SK-N-SH (cell line): ENCODE measurements at regions not wholly inside any gene's neighbourhood (a gene's known extent, or its start where the extent isn't known, plus 50 kb on each side); places are given as distances from the start of the nearest gene placed in this dataset.

ENCODE experiments used
- POLR2AphosphoS5 ChIP-seq: IDR thresholded peaks from 2 replicates; pipeline ENCODE4 v1.6.1; 2012; ENCODE audit warnings: low read depth, low read length
- RFX5 ChIP-seq: IDR thresholded peaks from 2 replicates; pipeline ENCODE4 v1.6.1; 2012; ENCODE audit warnings: mild to moderate bottlenecking, improper control_type of control experiment, low read length
- TF ChIP-seq, protein P1 (sequence below): fragments of 200-600 bp; sonication (generic); IDR thresholded peaks from 2 replicates; pipeline ENCODE4 v1.6.1; 2017; ENCODE audit warnings: antibody characterized with exemption, mild to moderate bottlenecking, moderate library complexity

DNA sequence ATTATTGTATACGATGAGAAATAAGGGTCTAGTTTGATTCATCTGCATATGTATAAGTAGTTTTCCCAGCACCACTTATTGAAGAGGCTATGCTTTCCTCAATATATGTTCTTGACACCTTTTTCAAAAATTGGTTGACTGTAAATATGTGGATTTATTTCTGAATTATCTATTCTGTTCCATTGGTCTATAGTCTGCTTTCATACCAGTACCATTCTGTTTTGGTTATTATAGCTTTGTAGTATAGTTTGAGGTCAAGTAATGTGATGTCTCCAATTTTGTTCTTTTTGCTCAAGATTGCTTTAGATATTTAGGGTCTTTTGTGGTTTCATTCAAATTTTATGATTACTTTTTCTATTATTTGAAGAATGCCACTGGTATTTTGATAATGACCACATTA lies 103.8 kb upstream of the LIPC start:
- TF ChIP-seq, protein P1, sequence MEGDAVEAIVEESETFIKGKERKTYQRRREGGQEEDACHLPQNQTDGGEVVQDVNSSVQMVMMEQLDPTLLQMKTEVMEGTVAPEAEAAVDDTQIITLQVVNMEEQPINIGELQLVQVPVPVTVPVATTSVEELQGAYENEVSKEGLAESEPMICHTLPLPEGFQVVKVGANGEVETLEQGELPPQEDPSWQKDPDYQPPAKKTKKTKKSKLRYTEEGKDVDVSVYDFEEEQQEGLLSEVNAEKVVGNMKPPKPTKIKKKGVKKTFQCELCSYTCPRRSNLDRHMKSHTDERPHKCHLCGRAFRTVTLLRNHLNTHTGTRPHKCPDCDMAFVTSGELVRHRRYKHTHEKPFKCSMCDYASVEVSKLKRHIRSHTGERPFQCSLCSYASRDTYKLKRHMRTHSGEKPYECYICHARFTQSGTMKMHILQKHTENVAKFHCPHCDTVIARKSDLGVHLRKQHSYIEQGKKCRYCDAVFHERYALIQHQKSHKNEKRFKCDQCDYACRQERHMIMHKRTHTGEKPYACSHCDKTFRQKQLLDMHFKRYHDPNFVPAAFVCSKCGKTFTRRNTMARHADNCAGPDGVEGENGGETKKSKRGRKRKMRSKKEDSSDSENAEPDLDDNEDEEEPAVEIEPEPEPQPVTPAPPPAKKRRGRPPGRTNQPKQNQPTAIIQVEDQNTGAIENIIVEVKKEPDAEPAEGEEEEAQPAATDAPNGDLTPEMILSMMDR, result no peak
- no peak for TF ChIP-seq POLR2AphosphoS5
- TF ChIP-seq RFX5, result no peak
